Stimulated activated naive B cell treated with anti-CD40 and anti-IgM and Interleukin-4, amounts not matched to agents 10 μg/mL and 1 μg/mL and 100 μg/mL, for 72 hours (primary cell): ENCODE measurements at regions not wholly inside any gene's neighbourhood (a gene's known extent, or its start where the extent isn't known, plus 50 kb on each side); places are given as distances from the start of the nearest gene placed in this dataset.

Experiments
- ATAC-seq, 2 donors: fragments of 150-1000 bp; cut with Tn5 transposase; replicated peaks; 2 replicates each; pipeline ENCODE4 v1.10.0; 2021; ENCODE audit warnings: moderate library complexity in 1 of 2
- DNase-seq: peaks from one replicate; pipeline ENCODE4 v3.0.0; 2021
- H3K27ac Mint-ChIP-seq: one replicate; pipeline ENCODE4 v1.8.0; 2022; ENCODE audit warnings: mild to moderate bottlenecking, mixed read lengths
- H3K27me3 Mint-ChIP-seq, 2 donors: one replicate each; pipeline ENCODE4 v1.8.0; 2022; ENCODE audit warnings: mixed read lengths in 2 of 2
- H3K36me3 Mint-ChIP-seq, 2 donors: one replicate each; pipeline ENCODE4 v1.8.0; 2022; ENCODE audit warnings: mixed read lengths in 2 of 2, mild to moderate bottlenecking in 1 of 2
- H3K4me1 Mint-ChIP-seq, 2 donors: one replicate each; pipeline ENCODE4 v1.8.0; 2022; ENCODE audit warnings: mixed read lengths in 2 of 2, mild to moderate bottlenecking in 1 of 2
- H3K4me3 Mint-ChIP-seq, 2 donors: one replicate each; pipeline ENCODE4 v1.8.0; 2022; ENCODE audit warnings: mild to moderate bottlenecking in 2 of 2, mixed read lengths in 2 of 2, moderate library complexity in 1 of 2
- H3K9me3 Mint-ChIP-seq, 2 donors: one replicate each; pipeline ENCODE4 v1.8.0; 2022; ENCODE audit warnings: mixed read lengths in 2 of 2, mild to moderate bottlenecking in 1 of 2

GRCh38 chr1:68551459-68551858 lies 54.6 kb upstream of the DEPDC1 start:
- H3K9me3 Mint-ChIP-seq: peaks cover 20 to 21% of the 10 kb centered on the region in 2 donors
- no peaks in the 10 kb centered on the region for H3K4me1 Mint-ChIP-seq
- DNase-seq (no peak), ATAC-seq (no peak)
- no peaks in the 10 kb centered on the region for H3K27me3 Mint-ChIP-seq
- H3K27ac Mint-ChIP-seq: no peak overlapping the region
- no peaks in the 10 kb centered on the region for H3K36me3 Mint-ChIP-seq
- H3K4me3 Mint-ChIP-seq: no peak overlapping the region

- Mint-ChIP-seq H3K4me1 (no peaks in the 10 kb centered on the region), H3K27me3 (no peaks in the 10 kb centered on the region)
Measured at GRCh38 chr1:68558321-68559026, 61.6 kb upstream of the DEPDC1 start.

GRCh38 chr1:68565923-68566322 lies 69.0 kb upstream of the DEPDC1 start:
- H3K9me3 Mint-ChIP-seq: no peaks in the 10 kb centered on the region
- no peaks in the 10 kb centered on the region for H3K4me1 Mint-ChIP-seq
- no peak overlapping the region for H3K4me3 Mint-ChIP-seq
- no peak overlapping the region for H3K27ac Mint-ChIP-seq
- DNase-seq (no peak), ATAC-seq (no peak)
- no peaks in the 10 kb centered on the region for H3K36me3 Mint-ChIP-seq
- H3K27me3 Mint-ChIP-seq: no peaks in the 10 kb centered on the region

More at GRCh38 chr1:68558321-68559026, 61.6 kb upstream of the DEPDC1 start:
- ATAC-seq (no peak), DNase-seq (no peak)
- Mint-ChIP-seq H3K4me3 (no peak overlapping the region), H3K36me3 (no peaks in the 10 kb centered on the region), H3K9me3 (peaks cover 0 to 13% of the 10 kb centered on the region in 2 donors), H3K27ac (no peak overlapping the region)

GRCh38 chr1:68570871-68571270 lies 74.0 kb upstream of the DEPDC1 start:
- no peak for ATAC-seq
- no peak for DNase-seq
- Mint-ChIP-seq H3K4me1 (no peaks in the 10 kb centered on the region), H3K27me3 (no peaks in the 10 kb centered on the region), H3K9me3 (no peaks in the 10 kb centered on the region), H3K4me3 (no peak overlapping the region), H3K27ac (no peak overlapping the region), H3K36me3 (no peaks in the 10 kb centered on the region)

- Mint-ChIP-seq H3K4me1 (no peaks in the 10 kb centered on the region), H3K4me3 (no peak overlapping the region), H3K9me3 (no peaks in the 10 kb centered on the region), H3K36me3 (no peaks in the 10 kb centered on the region), H3K27me3 (no peaks in the 10 kb centered on the region), H3K27ac (no peak overlapping the region)
- DNase-seq (no peak), ATAC-seq (no peak)
Measured at GRCh38 chr1:68571454-68572235, 74.8 kb upstream of the DEPDC1 start.

GRCh38 chr1:68585351-68585750 lies 88.5 kb upstream of the DEPDC1 start:
- H3K36me3 Mint-ChIP-seq: no peaks in the 10 kb centered on the region
- peaks cover 0 to 6% of the 10 kb centered on the region in 2 donors for H3K9me3 Mint-ChIP-seq
- H3K4me1 Mint-ChIP-seq: no peaks in the 10 kb centered on the region
- H3K27me3 Mint-ChIP-seq: no peaks in the 10 kb centered on the region
- ATAC-seq (no peak), DNase-seq (no peak)
- H3K27ac Mint-ChIP-seq: no peak overlapping the region
- H3K4me3 Mint-ChIP-seq: no peak overlapping the region

- Mint-ChIP-seq H3K27ac (no peak overlapping the region), H3K4me3 (no peak overlapping the region), H3K9me3 (peaks cover 0 to 6% of the 10 kb centered on the region in 2 donors), H3K36me3 (no peaks in the 10 kb centered on the region), H3K27me3 (no peaks in the 10 kb centered on the region), H3K4me1 (no peaks in the 10 kb centered on the region)
- DNase-seq (no peak), ATAC-seq (no peak)
Measured at GRCh38 chr1:68586766-68587165, 89.9 kb upstream of the DEPDC1 start.

- no peaks in the 10 kb centered on the region for H3K4me1 Mint-ChIP-seq
- DNase-seq (no peak), ATAC-seq (no peak)
- no peaks in the 10 kb centered on the region for H3K27me3 Mint-ChIP-seq
- H3K9me3 Mint-ChIP-seq: peaks cover 0 to 6% of the 10 kb centered on the region in 2 donors
- no peak overlapping the region for H3K4me3 Mint-ChIP-seq
- H3K36me3 Mint-ChIP-seq: no peaks in the 10 kb centered on the region
- no peak overlapping the region for H3K27ac Mint-ChIP-seq
Measured at GRCh38 chr1:68588304-68588703, 91.4 kb upstream of the DEPDC1 start.

GRCh38 chr1:68590473-68590872 lies 93.6 kb upstream of the DEPDC1 start:
- ATAC-seq: no peak
- no peaks in the 10 kb centered on the region for H3K4me1 Mint-ChIP-seq
- H3K36me3 Mint-ChIP-seq: no peaks in the 10 kb centered on the region
- no peak overlapping the region for H3K27ac Mint-ChIP-seq
- DNase-seq: no peak
- H3K9me3 Mint-ChIP-seq: no peaks in the 10 kb centered on the region
- no peak overlapping the region for H3K4me3 Mint-ChIP-seq
- H3K27me3 Mint-ChIP-seq: no peaks in the 10 kb centered on the region

GRCh38 chr1:68594851-68595250 lies 98.0 kb upstream of the DEPDC1 start:
- DNase-seq (no peak), ATAC-seq (no peak)
- H3K27me3 Mint-ChIP-seq: no peaks in the 10 kb centered on the region
- H3K4me3 Mint-ChIP-seq: no peak overlapping the region
- no peaks in the 10 kb centered on the region for H3K4me1 Mint-ChIP-seq
- H3K36me3 Mint-ChIP-seq: no peaks in the 10 kb centered on the region
- H3K27ac Mint-ChIP-seq: no peak overlapping the region
- H3K9me3 Mint-ChIP-seq: peaks cover 0 to 1% of the 10 kb centered on the region in 2 donors

GRCh38 chr1:68600049-68600661 lies 103.3 kb upstream of the DEPDC1 start:
- no peak for ATAC-seq
- Mint-ChIP-seq H3K36me3 (no peaks in the 10 kb centered on the region), H3K27ac (no peak overlapping the region), H3K4me3 (no peak overlapping the region), H3K9me3 (peaks cover 1 to 5% of the 10 kb centered on the region in 2 donors), H3K27me3 (no peaks in the 10 kb centered on the region), H3K4me1 (no peaks in the 10 kb centered on the region)
- DNase-seq: no peak

GRCh38 chr1:68608289-68608688 lies 111.4 kb upstream of the DEPDC1 start:
- no peak overlapping the region for H3K27ac Mint-ChIP-seq
- H3K4me3 Mint-ChIP-seq: no peak overlapping the region
- no peaks in the 10 kb centered on the region for H3K4me1 Mint-ChIP-seq
- no peak for DNase-seq
- ATAC-seq: peak in 1 of 2 donors; percentile 36
- no peaks in the 10 kb centered on the region for H3K36me3 Mint-ChIP-seq
- peaks cover 6 to 9% of the 10 kb centered on the region in 2 donors for H3K9me3 Mint-ChIP-seq
- H3K27me3 Mint-ChIP-seq: no peaks in the 10 kb centered on the region

GRCh38 chr1:68615312-68615711 lies 118.4 kb upstream of the DEPDC1 start:
- no peaks in the 10 kb centered on the region for H3K27me3 Mint-ChIP-seq
- H3K9me3 Mint-ChIP-seq: peaks cover 16% of the 10 kb centered on the region in 2 donors
- no peaks in the 10 kb centered on the region for H3K4me1 Mint-ChIP-seq
- no peak overlapping the region for H3K4me3 Mint-ChIP-seq
- ATAC-seq: no peak
- no peaks in the 10 kb centered on the region for H3K36me3 Mint-ChIP-seq
- H3K27ac Mint-ChIP-seq: no peak overlapping the region
- no peak for DNase-seq

GRCh38 chr1:68617942-68618341 lies 121.1 kb upstream of the DEPDC1 start:
- Mint-ChIP-seq H3K9me3 (peaks cover 15 to 17% of the 10 kb centered on the region in 2 donors), H3K4me1 (no peaks in the 10 kb centered on the region), H3K27me3 (no peaks in the 10 kb centered on the region), H3K4me3 (no peak overlapping the region), H3K36me3 (no peaks in the 10 kb centered on the region), H3K27ac (no peak overlapping the region)
- ATAC-seq: no peak
- no peak for DNase-seq

- Mint-ChIP-seq H3K36me3 (no peaks in the 10 kb centered on the region), H3K4me3 (no peak overlapping the region), H3K27me3 (no peaks in the 10 kb centered on the region), H3K4me1 (no peaks in the 10 kb centered on the region), H3K9me3 (peaks cover 12 to 17% of the 10 kb centered on the region in 2 donors), H3K27ac (no peak overlapping the region)
- no peak for ATAC-seq
- DNase-seq: no peak
Measured at GRCh38 chr1:68620571-68620970, 123.7 kb upstream of the DEPDC1 start.
